ENCODE measurements at regions not wholly inside any gene's neighbourhood (a gene's known extent, or its start where the extent isn't known, plus 50 kb on each side); places are given as distances from the start of the nearest gene placed in this dataset.

GRCh38 chr5:153866176-153866575 is 172.5 kb downstream of the FAM114A2 start:
- no peak overlapping the region for H3K4me3 Mint-ChIP-seq (ENCODE audit: unreplicated experiment)
- no peaks in the 10 kb centered on the region for H3K9me3 Mint-ChIP-seq (ENCODE audit: unreplicated experiment)

DNA sequence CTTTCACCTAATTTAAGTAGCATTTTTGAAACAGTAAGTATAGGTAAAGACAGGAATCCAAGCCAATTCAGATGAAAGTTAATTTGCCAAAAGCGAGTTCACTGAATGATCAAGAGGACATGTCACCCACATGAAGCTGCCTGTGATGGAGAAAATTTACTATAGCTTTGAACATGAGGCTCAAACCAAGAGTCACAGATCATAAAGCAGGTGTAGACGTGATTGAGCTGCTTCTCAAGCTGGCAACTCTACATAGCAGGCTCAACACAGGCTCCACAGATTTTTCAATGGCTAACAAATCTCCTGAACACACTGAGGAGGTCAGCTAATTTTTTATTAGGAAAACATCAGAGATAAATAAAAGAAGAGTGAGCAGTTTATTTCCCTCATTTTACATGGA is 173.7 kb downstream of the FAM114A2 start:
- no peak for DNase-seq (ENCODE audit: low spot score)
- TF ChIP-seq CTCF (IDR thresholded peaks at IDR 0.05; ENCODE audit: unreplicated experiment): no peak
- Mint-ChIP-seq H3K4me3 (ENCODE audit: unreplicated experiment) (no peak overlapping the region), H3K9me3 (ENCODE audit: unreplicated experiment) (no peaks in the 10 kb centered on the region), H3K36me3 (ENCODE audit: low read depth, unreplicated experiment) (no peaks in the 10 kb centered on the region), H3K4me1 (ENCODE audit: unreplicated experiment) (no peaks in the 10 kb centered on the region), H3K27me3 (ENCODE audit: unreplicated experiment) (no peaks in the 10 kb centered on the region), H3K27ac (ENCODE audit: unreplicated experiment) (no peak overlapping the region)

More at GRCh38 chr5:153866176-153866575, 172.5 kb downstream of the FAM114A2 start:
- TF ChIP-seq CTCF (IDR thresholded peaks at IDR 0.05; ENCODE audit: unreplicated experiment): no peak
- Mint-ChIP-seq H3K27me3 (ENCODE audit: unreplicated experiment) (no peaks in the 10 kb centered on the region), H3K36me3 (ENCODE audit: low read depth, unreplicated experiment) (no peaks in the 10 kb centered on the region), H3K27ac (ENCODE audit: unreplicated experiment) (no peak overlapping the region), H3K4me1 (ENCODE audit: unreplicated experiment) (no peaks in the 10 kb centered on the region)
- no peak for DNase-seq (ENCODE audit: low spot score)

DNA sequence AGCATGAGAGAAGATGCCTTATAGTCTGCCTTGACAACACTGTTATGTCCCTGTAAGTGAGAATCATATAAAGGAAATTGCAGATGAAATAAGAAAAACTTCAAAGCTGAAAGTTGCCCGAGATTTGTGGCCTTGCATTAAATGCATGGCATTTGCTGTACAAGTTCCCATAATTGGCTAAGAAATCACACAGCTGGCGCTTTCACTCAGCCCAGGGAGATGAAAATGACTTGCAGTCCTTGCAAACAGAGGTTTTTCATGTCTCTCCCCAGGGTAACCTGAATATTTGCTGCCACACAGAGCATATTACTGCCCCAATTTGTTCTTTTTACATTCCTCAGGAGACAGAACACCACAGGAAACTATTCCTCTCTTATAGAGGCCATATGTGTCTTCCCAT is 174.8 kb downstream of the FAM114A2 start:
- no peak overlapping the region for H3K27ac Mint-ChIP-seq (ENCODE audit: unreplicated experiment)
- no peak for TF ChIP-seq CTCF (IDR thresholded peaks at IDR 0.05; ENCODE audit: unreplicated experiment)
- H3K9me3 Mint-ChIP-seq (ENCODE audit: unreplicated experiment): no peaks in the 10 kb centered on the region
- H3K36me3 Mint-ChIP-seq (ENCODE audit: low read depth, unreplicated experiment): no peaks in the 10 kb centered on the region
- H3K4me1 Mint-ChIP-seq (ENCODE audit: unreplicated experiment): no peaks in the 10 kb centered on the region
- H3K27me3 Mint-ChIP-seq (ENCODE audit: unreplicated experiment): no peaks in the 10 kb centered on the region
- DNase-seq (ENCODE audit: low spot score): no peak
- H3K4me3 Mint-ChIP-seq (ENCODE audit: unreplicated experiment): no peak overlapping the region
